Adrenal gland (tissue), 9 donors: ENCODE measurements at regions not wholly inside any gene's neighbourhood (a gene's known extent, or its start where the extent isn't known, plus 50 kb on each side); places are given as distances from the start of the nearest gene placed in this dataset.

Experiments
- DNase-seq, 7 donors: peaks; one replicate each; pipeline ENCODE4 v3.0.0-alpha.2; 2019 to 2020
- H3K27ac ChIP-seq, 5 donors: fragments of 200-600 bp; sonication (generic) in 4 of 5; 1 replicate in 3 of 5; 2 replicates in 2 of 5; pipeline versions ENCODE4 v1.5.1 to v1.8.0; 2016 to 2020; ENCODE audit warnings: mild to moderate bottlenecking in 1 of 5
- H3K27me3 ChIP-seq: fragments of 200-600 bp; 2 replicates; pipeline ENCODE4 v1.8.0; 2021
- H3K36me3 ChIP-seq, 2 donors: fragments of 200-600 bp; replicated peaks in 1 of 2; 1 replicate in 1 of 2; 2 replicates in 1 of 2; pipeline versions ENCODE4 v1.5.1 to v1.8.0; 2018 to 2022
- H3K4me1 ChIP-seq, 2 donors: fragments of 200-600 bp; replicated peaks in 1 of 2; 1 replicate in 1 of 2; 2 replicates in 1 of 2; pipeline versions ENCODE4 v1.5.1 to v1.8.0; 2018 to 2021
- H3K4me3 ChIP-seq, 4 donors: fragments of 200-600 bp; sonication (generic) in 3 of 4; one replicate each; pipeline ENCODE4 v1.5.1; 2016 to 2018
- H3K9me3 ChIP-seq, 3 donors: fragments of 200-600 bp; sonication (generic) in 1 of 3; replicated peaks in 1 of 3; 1 replicate in 2 of 3; 2 replicates in 1 of 3; pipeline versions ENCODE4 v1.5.1 to v1.8.0; 2016 to 2021
- CTCF ChIP-seq, 6 experiments: fragments of 450-650 bp in 4 of 6; fragments of 200-600 bp in 2 of 6; sonication (generic) in 1 of 6; IDR thresholded peaks; 1 replicate in 5 of 6; 2 replicates in 1 of 6; pipeline versions ENCODE4 v1.5.1 to v1.8.0; 2016 to 2021; ENCODE audit warnings: antibody characterized with exemption in 6 of 6, mild to moderate bottlenecking in 2 of 6, moderate library complexity in 1 of 6
- POLR2A ChIP-seq, 2 donors: fragments of 450-650 bp; IDR thresholded peaks; one replicate each; pipeline ENCODE4 v1.6.1; 2017; ENCODE audit warnings: antibody characterized with exemption in 2 of 2, mild to moderate bottlenecking in 2 of 2, moderate library complexity in 1 of 2
- WGBS, 4 donors: extraction: QIAGEN DNeasy Blood & Tissue Kit in 2 of 4; methylation state at CpG; one replicate each; pipeline versions ENCODE4 v1.1.5 to v1.1.7; 2013 to 2017; 5-methylcytosine and 5-hydroxymethylcytosine counted together
- intact Hi-C, 2 donors: fragments of 100-400 bp; cut with DNase I; formaldehyde crosslinking; loops; one replicate each; pipeline versions ENCODE4 v1.14.1 to v1.15.0; 2022 to 2023
- donor health status: healthy with polysubstance abuse.
- donor health status: Bipolar disorder and iron deficiency.
- donor health status: DM: yes; HTN: yes; CAD: no.
- donor health status: DM: no; HTN: no; CAD: no.
- donor health status: DM: no; HTN: no; CAD: no.

DNA sequence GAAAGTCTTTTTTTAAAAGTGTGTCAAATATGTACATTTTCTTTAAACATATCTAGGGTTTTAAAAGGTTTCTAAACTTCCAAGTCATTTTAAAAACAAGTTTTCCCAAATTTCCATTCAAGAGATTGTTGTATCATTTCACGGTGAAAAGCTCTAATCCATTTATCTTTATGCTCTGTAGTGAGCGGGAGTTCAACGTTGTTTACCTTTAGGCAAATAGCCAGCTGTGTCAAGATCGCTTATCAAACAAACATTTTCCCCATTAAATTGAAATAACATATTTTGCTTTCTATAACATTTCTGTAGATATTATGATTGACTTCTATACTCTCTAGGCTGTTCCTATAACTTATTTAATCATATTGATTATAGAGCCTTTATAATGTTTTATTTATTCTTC is 75.1 kb downstream of the CTSL start:
- H3K4me3 ChIP-seq, result no peak overlapping the region
- H3K4me1 ChIP-seq, result no peaks in the 10 kb centered on the region
- 54 to 68% (median 63%) methylated on average over 4 of the region's 4 CpGs for WGBS, 4 donors
- TF ChIP-seq CTCF (IDR thresholded peaks at IDR 0.05) (no peak), POLR2A (IDR thresholded peaks at IDR 0.05) (no peak)
- no peaks in the 10 kb centered on the region for H3K9me3 ChIP-seq
- intact Hi-C loops, result no loop called here
- no peaks in the 10 kb centered on the region for H3K27me3 ChIP-seq
- DNase-seq, result no peak
- no peaks in the 10 kb centered on the region for H3K36me3 ChIP-seq
- no peak overlapping the region for H3K27ac ChIP-seq

GRCh38 chr9:87803166-87803565 is 77.2 kb downstream of the CTSL start:
- H3K9me3 ChIP-seq, result no peaks in the 10 kb centered on the region
- WGBS, 4 donors, result 89 to 94% (median 92%) methylated on average over 15 of the region's 15 CpGs
- no peaks in the 10 kb centered on the region for H3K36me3 ChIP-seq
- intact Hi-C loops, result no loop called here
- DNase-seq, result no peak
- H3K27me3 ChIP-seq, result no peaks in the 10 kb centered on the region
- no peak overlapping the region for H3K27ac ChIP-seq
- no peaks in the 10 kb centered on the region for H3K4me1 ChIP-seq
- no peak overlapping the region for H3K4me3 ChIP-seq
- TF ChIP-seq CTCF (IDR thresholded peaks at IDR 0.05), result no peak
- TF ChIP-seq POLR2A (IDR thresholded peaks at IDR 0.05), result no peak

DNA sequence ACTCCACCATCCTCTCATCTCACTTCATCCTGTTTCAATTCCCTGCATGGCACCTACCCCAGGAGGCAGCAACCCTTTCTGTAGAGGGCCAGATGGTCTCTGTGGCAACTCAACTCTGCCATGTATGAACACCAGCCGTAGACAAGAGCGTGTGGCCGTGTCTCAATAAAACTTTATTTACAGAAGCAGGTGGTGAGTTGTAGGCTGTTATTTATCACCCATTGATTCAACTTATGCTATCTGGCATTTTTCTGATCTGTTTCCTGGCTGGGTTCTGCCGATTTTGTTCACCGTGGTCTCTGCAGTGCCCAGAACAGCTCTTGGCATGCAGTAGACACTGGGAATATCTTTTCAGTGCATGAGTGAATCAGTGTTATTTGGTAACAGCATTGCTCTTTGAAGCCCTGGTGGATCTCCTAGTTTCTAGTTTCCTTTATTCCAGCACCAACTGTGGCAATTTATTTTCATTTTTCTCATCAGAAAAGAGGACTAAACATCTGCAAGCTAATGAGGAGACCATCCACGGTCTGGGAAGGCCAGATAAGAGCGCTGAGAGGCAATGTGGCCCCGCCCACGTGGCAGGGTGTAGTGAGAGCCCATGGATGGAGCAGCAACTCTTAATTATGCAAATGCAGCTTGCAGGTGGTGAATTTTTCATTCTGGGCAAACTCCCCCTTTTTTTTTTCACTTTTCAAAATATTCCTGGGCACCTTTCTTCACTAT is 77.9 kb downstream of the CTSL start:
- Histone ChIP-seq H3K36me3 (no peaks in the 10 kb centered on the region), H3K9me3 (no peaks in the 10 kb centered on the region), H3K27ac (no peak overlapping the region), H3K4me3 (no peak overlapping the region), H3K4me1 (no peaks in the 10 kb centered on the region), H3K27me3 (no peaks in the 10 kb centered on the region)
- WGBS, 4 donors, result 74 to 78% (median 76%) methylated on average over 9 of the region's 9 CpGs
- intact Hi-C loops, result no loop called here
- TF ChIP-seq POLR2A (IDR thresholded peaks at IDR 0.05) (no peak), CTCF (IDR thresholded peaks at IDR 0.05) (no peak)
- no peak for DNase-seq

GRCh38 chr9:87805259-87805658 is 77.4 kb upstream of the SPATA31E1 start:
- Histone ChIP-seq H3K27me3 (no peaks in the 10 kb centered on the region), H3K4me3 (no peak overlapping the region), H3K4me1 (no peaks in the 10 kb centered on the region), H3K9me3 (no peaks in the 10 kb centered on the region), H3K27ac (no peak overlapping the region), H3K36me3 (no peaks in the 10 kb centered on the region)
- no peak for TF ChIP-seq POLR2A (IDR thresholded peaks at IDR 0.05)
- TF ChIP-seq CTCF (IDR thresholded peaks at IDR 0.05), result no peak
- 80 to 90% (median 87%) methylated on average over 5 of the region's 5 CpGs for WGBS, 4 donors
- DNase-seq, result no peak
- intact Hi-C loops, result no loop called here
